ENCODE measurements at regions not wholly inside any gene's neighbourhood (a gene's known extent, or its start where the extent isn't known, plus 50 kb on each side); places are given as distances from the start of the nearest gene placed in this dataset.

DNA sequence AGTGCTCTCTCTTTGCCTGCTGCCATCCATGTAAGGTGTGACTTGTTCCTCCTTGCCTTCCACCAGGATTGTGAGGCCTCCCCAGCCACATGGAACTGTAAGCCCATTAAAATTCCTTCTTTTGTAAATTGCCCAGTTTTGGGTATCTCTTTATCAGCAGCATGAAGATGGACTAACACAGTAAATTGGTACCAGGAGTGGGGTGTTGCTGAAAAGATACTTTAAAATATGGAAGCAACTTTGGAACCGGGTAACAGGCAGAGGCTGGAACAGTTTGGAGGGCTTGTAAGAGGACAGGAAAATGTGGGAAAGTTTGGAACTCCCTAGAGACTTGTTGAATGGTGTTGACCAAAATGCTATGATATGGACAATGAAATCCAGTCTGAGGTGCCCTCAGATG is 63.8 kb upstream of the PPP1R9A start (continued):
- TF ChIP-seq, protein P1, sequence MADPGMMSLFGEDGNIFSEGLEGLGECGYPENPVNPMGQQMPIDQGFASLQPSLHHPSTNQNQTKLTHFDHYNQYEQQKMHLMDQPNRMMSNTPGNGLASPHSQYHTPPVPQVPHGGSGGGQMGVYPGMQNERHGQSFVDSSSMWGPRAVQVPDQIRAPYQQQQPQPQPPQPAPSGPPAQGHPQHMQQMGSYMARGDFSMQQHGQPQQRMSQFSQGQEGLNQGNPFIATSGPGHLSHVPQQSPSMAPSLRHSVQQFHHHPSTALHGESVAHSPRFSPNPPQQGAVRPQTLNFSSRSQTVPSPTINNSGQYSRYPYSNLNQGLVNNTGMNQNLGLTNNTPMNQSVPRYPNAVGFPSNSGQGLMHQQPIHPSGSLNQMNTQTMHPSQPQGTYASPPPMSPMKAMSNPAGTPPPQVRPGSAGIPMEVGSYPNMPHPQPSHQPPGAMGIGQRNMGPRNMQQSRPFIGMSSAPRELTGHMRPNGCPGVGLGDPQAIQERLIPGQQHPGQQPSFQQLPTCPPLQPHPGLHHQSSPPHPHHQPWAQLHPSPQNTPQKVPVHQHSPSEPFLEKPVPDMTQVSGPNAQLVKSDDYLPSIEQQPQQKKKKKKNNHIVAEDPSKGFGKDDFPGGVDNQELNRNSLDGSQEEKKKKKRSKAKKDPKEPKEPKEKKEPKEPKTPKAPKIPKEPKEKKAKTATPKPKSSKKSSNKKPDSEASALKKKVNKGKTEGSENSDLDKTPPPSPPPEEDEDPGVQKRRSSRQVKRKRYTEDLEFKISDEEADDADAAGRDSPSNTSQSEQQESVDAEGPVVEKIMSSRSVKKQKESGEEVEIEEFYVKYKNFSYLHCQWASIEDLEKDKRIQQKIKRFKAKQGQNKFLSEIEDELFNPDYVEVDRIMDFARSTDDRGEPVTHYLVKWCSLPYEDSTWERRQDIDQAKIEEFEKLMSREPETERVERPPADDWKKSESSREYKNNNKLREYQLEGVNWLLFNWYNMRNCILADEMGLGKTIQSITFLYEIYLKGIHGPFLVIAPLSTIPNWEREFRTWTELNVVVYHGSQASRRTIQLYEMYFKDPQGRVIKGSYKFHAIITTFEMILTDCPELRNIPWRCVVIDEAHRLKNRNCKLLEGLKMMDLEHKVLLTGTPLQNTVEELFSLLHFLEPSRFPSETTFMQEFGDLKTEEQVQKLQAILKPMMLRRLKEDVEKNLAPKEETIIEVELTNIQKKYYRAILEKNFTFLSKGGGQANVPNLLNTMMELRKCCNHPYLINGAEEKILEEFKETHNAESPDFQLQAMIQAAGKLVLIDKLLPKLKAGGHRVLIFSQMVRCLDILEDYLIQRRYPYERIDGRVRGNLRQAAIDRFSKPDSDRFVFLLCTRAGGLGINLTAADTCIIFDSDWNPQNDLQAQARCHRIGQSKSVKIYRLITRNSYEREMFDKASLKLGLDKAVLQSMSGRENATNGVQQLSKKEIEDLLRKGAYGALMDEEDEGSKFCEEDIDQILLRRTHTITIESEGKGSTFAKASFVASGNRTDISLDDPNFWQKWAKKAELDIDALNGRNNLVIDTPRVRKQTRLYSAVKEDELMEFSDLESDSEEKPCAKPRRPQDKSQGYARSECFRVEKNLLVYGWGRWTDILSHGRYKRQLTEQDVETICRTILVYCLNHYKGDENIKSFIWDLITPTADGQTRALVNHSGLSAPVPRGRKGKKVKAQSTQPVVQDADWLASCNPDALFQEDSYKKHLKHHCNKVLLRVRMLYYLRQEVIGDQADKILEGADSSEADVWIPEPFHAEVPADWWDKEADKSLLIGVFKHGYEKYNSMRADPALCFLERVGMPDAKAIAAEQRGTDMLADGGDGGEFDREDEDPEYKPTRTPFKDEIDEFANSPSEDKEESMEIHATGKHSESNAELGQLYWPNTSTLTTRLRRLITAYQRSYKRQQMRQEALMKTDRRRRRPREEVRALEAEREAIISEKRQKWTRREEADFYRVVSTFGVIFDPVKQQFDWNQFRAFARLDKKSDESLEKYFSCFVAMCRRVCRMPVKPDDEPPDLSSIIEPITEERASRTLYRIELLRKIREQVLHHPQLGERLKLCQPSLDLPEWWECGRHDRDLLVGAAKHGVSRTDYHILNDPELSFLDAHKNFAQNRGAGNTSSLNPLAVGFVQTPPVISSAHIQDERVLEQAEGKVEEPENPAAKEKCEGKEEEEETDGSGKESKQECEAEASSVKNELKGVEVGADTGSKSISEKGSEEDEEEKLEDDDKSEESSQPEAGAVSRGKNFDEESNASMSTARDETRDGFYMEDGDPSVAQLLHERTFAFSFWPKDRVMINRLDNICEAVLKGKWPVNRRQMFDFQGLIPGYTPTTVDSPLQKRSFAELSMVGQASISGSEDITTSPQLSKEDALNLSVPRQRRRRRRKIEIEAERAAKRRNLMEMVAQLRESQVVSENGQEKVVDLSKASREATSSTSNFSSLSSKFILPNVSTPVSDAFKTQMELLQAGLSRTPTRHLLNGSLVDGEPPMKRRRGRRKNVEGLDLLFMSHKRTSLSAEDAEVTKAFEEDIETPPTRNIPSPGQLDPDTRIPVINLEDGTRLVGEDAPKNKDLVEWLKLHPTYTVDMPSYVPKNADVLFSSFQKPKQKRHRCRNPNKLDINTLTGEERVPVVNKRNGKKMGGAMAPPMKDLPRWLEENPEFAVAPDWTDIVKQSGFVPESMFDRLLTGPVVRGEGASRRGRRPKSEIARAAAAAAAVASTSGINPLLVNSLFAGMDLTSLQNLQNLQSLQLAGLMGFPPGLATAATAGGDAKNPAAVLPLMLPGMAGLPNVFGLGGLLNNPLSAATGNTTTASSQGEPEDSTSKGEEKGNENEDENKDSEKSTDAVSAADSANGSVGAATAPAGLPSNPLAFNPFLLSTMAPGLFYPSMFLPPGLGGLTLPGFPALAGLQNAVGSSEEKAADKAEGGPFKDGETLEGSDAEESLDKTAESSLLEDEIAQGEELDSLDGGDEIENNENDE (IDR thresholded peaks at IDR 0.05; ENCODE audit: insufficient replicate concordance, low read length): no peak
- TF ChIP-seq SRF (IDR thresholded peaks at IDR 0.05; ENCODE audit: low read depth, low read length): no peak
- TF ChIP-seq GABPA (IDR thresholded peaks at IDR 0.05; ENCODE audit: borderline replicate concordance, insufficient read depth, low read length): no peak

All from H1 (cell line).